Loucy (cell line): ENCODE measurements at regions not wholly inside any gene's neighbourhood (a gene's known extent, or its start where the extent isn't known, plus 50 kb on each side); places are given as distances from the start of the nearest gene placed in this dataset.

Experiments used
- CTCF ChIP-seq: fragments of 200-600 bp; sonication (generic); conservative IDR thresholded peaks from 2 replicates; pipeline ENCODE4 v1.5.1; 2014; ENCODE audit warnings: mild to moderate bottlenecking, antibody characterized with exemption, low read length
- EZH2phosphoT487 ChIP-seq: fragments of 200-600 bp; IDR thresholded peaks from 2 replicates; pipeline ENCODE4 v1.6.1; 2018; ENCODE audit warnings: antibody characterized with exemption, mild to moderate bottlenecking, moderate library complexity, borderline replicate concordance

- TF ChIP-seq CTCF (no peak), EZH2phosphoT487 (no peak)
Observed at GRCh38 chr13:40313269-40314200, 352.9 kb downstream of the FOXO1 start.
